Smooth muscle cell of the brain vasculature (primary cell): ENCODE measurements at regions not wholly inside any gene's neighbourhood (a gene's known extent, or its start where the extent isn't known, plus 50 kb on each side); places are given as distances from the start of the nearest gene placed in this dataset.
"Not testable (repeated sequence)": the region's sequence is repeated elsewhere in the genome, so short reads cannot be mapped to it uniquely, and the experiment has no call there.

Experiments
- DNase-seq: peaks from one replicate; pipeline ENCODE4 v3.0.0-alpha.2; 2012; ENCODE audit warnings: low read depth, low spot score

DNA sequence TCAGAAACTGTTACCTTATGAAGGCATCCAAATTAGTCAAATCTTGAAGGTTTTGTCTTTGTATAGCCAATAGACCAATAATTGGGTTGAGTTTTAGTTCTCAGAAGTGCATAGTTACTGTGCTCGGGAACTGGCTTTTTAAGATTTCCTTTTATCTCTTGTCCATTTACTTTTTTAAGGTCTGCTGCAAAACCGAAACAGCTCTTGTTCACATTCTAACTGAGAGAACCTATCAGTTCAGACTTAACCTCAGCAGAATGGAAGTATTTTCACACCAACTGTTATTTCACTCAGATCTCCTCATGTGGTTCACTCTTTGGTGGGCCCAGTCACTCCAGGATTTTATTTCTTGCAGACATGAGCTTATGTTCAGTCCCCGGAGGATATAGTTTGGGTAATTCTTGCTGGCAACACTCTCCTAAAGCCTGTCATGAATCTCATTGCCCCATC lies 55.5 kb downstream of the TPBG start:
- no peak for DNase-seq

DNA sequence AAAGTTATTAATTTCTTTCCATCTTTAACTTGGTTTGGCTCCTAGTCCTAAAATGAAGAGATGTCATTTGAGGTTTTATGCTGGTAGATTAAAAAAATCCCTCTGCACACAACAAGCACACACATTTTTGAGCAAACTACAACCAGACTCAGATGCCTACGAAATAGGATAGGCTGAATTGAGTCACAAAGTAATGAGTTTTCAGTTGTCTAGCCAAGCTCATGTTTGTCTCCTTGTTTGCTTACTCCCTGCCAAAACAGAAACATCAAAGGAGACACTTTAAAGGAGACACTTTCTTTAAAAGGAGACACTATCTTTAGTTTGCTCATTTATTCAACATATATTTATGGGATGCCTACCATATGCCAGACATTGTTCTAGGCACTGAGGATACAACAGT lies 56.2 kb downstream of the TPBG start:
- no peak for DNase-seq

- DNase-seq = no peak
Observed at GRCh38 chr6:82430611-82431010, 67.0 kb downstream of the TPBG start.

GRCh38 chr6:82436740-82437139 lies 73.1 kb downstream of the TPBG start:
- DNase-seq = no peak

DNA sequence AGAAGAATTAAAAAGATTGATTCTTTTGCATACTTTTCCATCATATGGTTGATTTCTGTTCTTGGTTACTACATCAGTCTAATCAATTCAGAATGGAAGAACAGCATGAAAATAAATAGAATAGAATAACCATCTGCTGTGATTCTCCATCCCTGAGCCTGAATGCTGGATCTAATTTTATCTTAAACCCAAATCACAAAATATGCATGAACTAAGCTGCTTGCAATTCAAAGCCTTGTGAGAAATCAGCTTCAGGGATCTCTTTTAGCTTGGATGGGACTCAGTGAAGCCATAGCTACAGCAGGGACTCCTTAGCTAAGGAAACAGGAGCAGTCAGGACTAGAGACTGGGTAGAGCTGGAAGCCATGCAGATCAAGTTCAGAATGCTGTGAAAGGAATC lies 74.1 kb downstream of the TPBG start:
- DNase-seq = no peak

DNA sequence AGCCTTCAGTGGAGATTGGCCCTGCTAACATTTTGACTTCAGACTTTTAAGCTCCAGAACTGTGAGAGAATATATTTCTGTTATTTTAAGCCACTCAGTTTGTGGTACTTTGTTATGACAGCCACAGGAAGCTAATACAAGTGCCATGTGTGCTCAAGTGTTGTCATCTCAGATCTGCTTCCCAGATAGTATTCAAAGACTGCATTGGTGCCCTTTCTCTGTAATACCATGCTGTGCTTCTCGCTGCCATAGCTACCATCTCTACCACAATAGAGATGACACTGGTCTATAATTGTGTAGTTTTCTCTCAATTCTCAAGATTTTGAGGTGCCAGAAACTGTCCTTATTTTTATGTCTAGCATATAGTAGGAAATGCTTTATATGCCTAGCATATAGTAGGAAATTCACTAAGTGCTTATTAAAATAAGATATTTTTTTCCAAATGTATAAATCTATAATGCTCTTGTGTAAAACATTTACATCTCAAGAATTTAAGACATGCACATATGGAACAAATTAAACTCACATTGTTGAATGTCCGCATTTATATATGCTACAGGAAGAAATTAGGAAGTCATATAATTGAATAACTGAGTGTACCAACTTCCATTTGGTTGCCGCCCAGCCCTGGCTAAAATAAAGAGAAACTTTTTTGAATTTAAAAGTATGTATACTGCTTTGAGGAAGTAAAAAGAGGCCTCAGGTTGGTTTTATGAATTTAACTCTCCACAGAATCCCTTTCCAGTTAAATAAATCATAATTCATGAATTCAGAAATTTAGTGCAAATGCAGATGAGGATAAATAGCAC lies 77.6 kb downstream of the TPBG start:
- no peak for DNase-seq

DNA sequence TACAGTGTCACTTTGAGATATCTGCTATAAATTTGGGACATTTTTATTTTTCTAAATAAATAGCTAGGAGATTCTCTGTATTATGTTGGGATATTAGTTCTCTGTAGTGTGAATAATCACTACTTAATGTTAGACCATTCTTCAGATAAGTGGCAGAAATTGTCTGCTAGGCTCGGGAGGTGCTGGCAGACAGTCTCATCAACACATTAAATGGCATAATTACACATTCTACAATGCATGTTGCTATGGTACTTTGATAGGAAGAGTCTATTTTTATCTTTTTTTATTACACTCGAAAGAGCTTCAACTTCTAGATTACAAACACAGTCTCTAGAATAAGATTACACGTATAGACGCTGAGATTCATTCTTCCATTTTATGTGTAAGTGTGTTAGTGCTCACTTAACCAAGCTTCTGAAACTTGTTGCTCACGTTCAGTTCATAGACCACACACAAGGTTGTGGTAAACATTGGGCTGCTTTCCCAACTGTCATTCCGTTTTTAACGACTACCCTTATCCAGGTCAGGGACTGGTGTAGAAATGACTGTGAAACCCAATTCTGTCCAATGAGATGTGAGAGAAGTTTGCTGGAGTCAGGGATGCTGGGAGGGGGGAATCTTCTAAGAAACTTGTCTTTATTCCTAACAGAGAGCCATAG lies 78.6 kb downstream of the TPBG start:
- no peak for DNase-seq

GRCh38 chr6:82458147-82458546 lies 94.5 kb downstream of the TPBG start:
- no peak for DNase-seq

DNA sequence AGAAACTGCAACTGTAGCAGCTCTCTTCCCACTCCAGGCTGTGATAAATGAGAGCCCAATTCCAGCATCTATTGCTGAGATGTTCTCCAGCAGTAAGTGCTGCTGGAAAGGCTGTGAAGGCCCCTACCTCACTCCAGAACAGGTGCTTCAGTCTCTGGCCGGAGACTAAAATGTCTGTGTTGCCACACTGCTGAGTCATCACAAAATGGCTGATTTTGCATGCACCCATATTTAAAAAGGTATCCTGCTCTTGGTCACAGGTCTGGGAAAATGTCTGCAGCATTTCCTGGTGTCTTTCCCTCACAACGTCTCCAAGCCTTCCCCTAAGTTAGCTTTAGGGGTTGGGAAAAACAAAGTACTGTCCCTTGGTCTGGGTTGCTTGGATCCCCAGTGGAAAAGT lies 95.1 kb downstream of the TPBG start:
- no peak for DNase-seq

DNA sequence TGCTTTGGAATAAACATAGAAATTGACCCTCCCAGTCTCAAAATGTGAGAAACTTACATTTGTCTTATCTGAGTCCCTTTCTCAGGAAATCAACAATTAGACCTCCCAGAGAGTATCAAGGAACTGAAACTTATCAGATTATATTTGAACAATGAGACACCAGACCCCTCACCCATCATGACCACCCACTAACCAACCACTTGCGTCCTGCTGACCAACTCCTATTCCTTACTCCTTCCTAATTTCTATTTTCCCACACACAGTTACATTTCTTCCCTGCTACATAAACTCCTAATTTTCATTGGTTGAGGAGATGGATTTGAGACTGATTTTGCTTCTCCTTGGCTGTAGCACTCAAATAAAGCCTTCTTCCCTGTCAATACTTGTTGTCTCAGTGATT lies 97.9 kb downstream of the TPBG start:
- DNase-seq = no peak

DNA sequence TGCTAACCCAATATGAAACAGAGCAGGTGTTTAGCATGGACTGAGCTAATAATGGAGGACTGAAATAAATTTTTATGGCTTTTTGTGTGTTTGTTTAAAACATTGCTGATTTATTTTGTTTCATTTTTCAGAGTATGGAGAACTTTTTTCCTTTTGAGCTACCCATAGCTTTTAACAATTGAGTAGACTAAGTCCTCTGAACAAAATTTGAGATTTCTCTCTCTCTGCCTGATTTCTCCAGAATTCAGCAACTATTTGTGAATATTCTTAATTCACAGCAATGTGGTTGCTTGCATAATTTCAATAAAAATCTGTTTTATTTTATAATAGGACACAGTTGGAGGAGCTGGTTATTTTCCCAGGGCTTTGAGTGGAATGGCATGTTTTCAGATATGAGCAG lies 103.7 kb downstream of the TPBG start:
- no peak for DNase-seq

- DNase-seq = not testable (repeated sequence)
Observed at GRCh38 chr6:82470123-82470522, 106.5 kb downstream of the TPBG start.

GRCh38 chr6:82475106-82475505 lies 111.5 kb downstream of the TPBG start:
- not testable (repeated sequence) for DNase-seq

DNA sequence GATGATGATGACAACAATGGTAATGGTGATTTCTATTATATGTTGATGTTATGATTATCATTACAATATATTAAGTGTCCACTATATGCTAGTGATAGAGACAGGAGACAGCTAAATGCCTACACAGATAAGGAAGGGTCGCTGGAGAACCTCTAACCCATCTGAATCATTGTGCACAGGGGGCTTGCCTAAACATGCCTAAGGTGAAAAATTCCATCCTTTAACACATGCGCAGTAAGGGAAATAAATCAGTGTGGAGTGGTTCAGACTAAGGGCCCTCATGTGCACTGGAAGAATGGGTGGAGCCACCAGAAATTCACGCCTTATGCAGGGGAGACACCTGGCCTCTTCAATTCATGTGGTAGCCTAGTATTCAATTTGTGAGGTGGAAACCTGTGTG lies 120.4 kb downstream of the TPBG start:
- no peak for DNase-seq

DNA sequence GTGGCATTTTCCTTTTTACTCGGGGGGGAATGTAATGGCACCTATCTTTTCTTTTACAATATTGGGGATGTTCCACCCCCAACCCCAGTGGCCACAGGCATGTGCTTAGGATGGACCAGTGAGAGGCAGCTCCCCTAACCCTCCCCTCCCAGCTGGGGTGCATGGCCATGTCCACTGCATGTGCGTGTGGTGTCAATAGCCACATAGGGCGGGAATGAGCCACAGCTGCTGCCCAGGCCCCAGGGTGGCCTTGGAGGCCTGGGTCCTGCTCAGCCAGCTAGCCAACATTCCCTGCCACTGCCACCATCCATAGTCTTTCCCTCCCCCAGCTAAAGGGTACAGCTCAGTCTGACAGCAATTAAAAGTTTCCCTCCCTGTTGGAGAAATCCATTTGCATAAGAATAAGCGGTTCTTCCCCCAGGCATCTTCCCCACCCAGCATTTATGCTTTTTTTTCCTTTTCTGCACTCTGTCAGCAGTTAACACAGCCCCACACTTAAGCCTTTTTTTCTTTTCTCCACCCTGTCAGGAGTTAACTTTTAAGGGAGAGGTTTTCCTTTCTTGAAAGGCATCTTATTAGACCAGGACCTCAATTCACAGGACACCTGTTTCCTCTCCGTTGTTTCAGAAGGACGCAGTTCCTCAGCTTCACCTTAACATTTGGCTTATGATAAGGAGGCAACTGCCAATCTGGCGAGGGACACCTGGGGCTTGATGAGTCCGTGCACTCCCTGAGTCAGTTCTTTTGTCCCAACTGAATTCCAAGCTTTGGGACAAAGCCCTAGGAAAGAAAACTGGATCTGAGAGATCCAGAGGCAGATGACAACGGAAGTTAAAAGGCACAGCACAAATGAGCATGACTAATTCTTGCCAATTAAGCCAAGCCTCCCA lies 121.4 kb downstream of the TPBG start:
- DNase-seq = no peak

DNA sequence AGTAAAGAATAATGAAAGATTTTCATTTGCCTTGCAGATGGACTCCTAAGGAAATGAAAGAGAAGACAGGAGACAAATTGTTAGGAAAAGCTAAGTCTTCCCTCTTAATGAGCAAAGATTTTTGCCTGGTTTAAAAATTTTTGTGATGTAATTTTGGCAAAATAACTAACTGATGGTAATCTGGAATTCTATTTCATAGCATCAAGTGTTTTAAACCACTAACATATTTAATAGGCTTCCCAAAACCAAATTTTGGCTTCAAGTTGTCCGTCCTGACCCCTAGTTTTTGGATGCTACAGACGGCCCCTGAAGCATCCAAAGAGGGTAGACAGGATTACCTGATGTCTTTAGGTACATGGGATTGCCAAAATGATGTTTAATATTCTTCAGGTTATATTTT lies 124.3 kb downstream of the TPBG start:
- DNase-seq = no peak

- no peak for DNase-seq
Observed at GRCh38 chr6:82488403-82488802, 124.8 kb downstream of the TPBG start.

DNA sequence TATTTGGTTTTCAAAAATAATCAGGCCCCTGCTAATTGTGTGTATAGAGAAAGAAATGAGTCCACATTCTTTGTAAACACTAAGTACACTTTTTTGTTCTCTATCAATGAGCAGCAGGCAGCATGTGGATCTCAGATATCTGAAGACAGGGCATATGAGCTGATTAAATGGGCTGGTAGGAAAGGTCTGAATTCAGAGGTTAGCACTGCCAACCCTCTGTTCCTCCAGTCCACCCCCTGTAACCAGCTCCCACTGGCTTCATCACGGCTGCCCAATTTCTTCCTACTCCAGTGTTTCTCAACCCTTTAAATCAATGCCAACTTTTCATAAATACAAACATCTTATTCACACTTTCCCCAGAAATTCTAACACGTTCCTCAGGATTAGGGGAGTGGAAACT lies 128.5 kb downstream of the TPBG start:
- DNase-seq = no peak

- no peak for DNase-seq
Observed at GRCh38 chr6:82493467-82493866, 129.8 kb downstream of the TPBG start.

DNA sequence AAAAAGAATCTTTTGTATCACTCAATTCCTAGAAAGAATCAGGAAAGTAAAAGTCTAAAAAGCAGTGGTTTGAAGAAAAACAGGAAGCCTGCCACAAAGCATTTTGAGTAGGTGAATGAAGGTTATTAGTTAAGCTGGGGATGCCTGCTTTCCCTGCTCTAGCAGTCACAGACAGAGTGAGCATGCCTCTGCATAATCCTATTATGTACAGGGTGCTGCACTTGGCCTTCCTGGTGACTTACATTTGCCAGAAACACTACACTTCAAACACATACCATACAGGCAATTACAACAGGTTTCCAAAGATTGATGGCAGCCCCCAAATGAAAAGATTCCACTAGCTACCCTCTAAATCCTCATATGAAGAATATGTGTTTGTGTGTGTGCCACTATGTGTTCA lies 130.8 kb downstream of the TPBG start:
- no peak for DNase-seq

GRCh38 chr6:82501901-82502300 lies 138.3 kb downstream of the TPBG start:
- not testable (repeated sequence) for DNase-seq

- no peak for DNase-seq
Observed at GRCh38 chr6:82506526-82506925, 142.9 kb downstream of the TPBG start.
